Calu3 (cell line): ENCODE measurements at regions not wholly inside any gene's neighbourhood (a gene's known extent, or its start where the extent isn't known, plus 50 kb on each side); places are given as distances from the start of the nearest gene placed in this dataset.
A peak's percentile ranks its signal among the peaks of the same experiment; 100 is the strongest.

ENCODE experiments used
- BruUV-seq: library from RNA; stranded (reverse); fragments of 400-500 nt; replicated peaks from 2 replicates; lab custom pipeline; 2021; lab: Mats Ljungman, UMichigan
- CTCF ChIA-PET: fragments of 300-600 bp; sonication (Branson Sonifier 250); formaldehyde crosslinking; loops from one replicate; lab custom pipeline; 2022; ENCODE audit warnings: antibody characterized with exemption; lab: Charles Lee
- DNase-seq: peaks from one replicate; pipeline ENCODE4 v3.0.0; 2022
- H3K27ac Mint-ChIP-seq: one replicate; pipeline ENCODE4 v1.8.0; 2022; ENCODE audit warnings: mixed read lengths; ENCODE audit not compliant: unreplicated experiment
- H3K27me3 Mint-ChIP-seq: one replicate; pipeline ENCODE4 v1.8.0; 2022; ENCODE audit warnings: mixed read lengths; ENCODE audit not compliant: unreplicated experiment
- H3K36me3 Mint-ChIP-seq: one replicate; pipeline ENCODE4 v1.8.0; 2022; ENCODE audit warnings: mild to moderate bottlenecking, moderate library complexity, mixed read lengths; ENCODE audit not compliant: insufficient read depth, unreplicated experiment
- H3K4me1 Mint-ChIP-seq: one replicate; pipeline ENCODE4 v1.8.0; 2022; ENCODE audit warnings: mild to moderate bottlenecking, low read depth, mixed read lengths; ENCODE audit not compliant: unreplicated experiment
- H3K4me3 Mint-ChIP-seq: one replicate; pipeline ENCODE4 v1.8.0; 2022; ENCODE audit warnings: mild to moderate bottlenecking, low read depth, moderate library complexity, mixed read lengths; ENCODE audit not compliant: unreplicated experiment
- H3K9me3 Mint-ChIP-seq: one replicate; pipeline ENCODE4 v1.8.0; 2022; ENCODE audit warnings: low read depth, mixed read lengths; ENCODE audit not compliant: unreplicated experiment
- intact Hi-C: fragments of 100-400 bp; cut with micrococcal nuclease; formaldehyde crosslinking; loops from one replicate; pipeline ENCODE4 v1.10.0; 2022; ENCODE audit not compliant: unreplicated experiment
- TF ChIP-seq, protein P1 (sequence below): fragments of 200-600 bp; IDR thresholded peaks from one replicate; pipeline ENCODE4 v1.8.0; 2022; ENCODE audit warnings: antibody characterized with exemption; ENCODE audit not compliant: unreplicated experiment

DNA sequence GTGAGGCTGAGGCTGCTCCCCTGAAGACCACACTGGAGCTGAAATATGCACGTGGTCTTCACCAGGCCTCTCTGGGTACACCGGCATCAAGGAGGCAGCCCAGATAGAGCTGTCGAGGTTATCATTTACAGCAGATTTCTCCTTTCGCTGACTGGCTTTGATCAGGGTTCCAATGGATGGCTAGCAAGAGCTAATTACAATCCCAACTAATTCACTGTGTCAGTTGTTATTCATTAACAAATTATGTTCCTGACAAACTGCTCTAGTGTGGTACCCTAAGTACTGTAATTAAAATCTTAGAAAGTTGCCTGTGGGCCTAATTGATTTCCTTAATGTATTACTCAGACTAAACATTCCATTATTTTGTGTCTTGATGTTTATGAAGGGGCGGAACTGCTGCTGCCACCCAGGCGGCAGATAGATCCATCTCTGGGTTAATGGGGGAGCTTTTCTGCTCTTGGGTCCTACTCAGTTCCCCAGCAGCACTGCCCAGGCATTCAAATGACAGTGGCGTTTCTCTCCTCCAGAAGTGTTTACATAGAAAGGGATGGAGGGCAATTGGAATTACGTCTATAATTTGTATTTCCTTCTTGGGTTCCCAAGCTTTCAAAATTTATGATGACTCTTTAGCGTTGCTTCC lies 71.7 kb upstream of the RAD23B start:
- Mint-ChIP-seq H3K4me1 (peaks cover 15% of the 10 kb centered on the region), H3K9me3 (no peaks in the 10 kb centered on the region), H3K27me3 (no peaks in the 10 kb centered on the region), H3K36me3 (peaks cover 6% of the 10 kb centered on the region), H3K27ac (no peak overlapping the region), H3K4me3 (no peak overlapping the region)
- intact Hi-C loops, result no loop called here
- BruUV-seq, result no TSS peak
- CTCF ChIA-PET, result no interaction called here
- TF ChIP-seq, protein P1, sequence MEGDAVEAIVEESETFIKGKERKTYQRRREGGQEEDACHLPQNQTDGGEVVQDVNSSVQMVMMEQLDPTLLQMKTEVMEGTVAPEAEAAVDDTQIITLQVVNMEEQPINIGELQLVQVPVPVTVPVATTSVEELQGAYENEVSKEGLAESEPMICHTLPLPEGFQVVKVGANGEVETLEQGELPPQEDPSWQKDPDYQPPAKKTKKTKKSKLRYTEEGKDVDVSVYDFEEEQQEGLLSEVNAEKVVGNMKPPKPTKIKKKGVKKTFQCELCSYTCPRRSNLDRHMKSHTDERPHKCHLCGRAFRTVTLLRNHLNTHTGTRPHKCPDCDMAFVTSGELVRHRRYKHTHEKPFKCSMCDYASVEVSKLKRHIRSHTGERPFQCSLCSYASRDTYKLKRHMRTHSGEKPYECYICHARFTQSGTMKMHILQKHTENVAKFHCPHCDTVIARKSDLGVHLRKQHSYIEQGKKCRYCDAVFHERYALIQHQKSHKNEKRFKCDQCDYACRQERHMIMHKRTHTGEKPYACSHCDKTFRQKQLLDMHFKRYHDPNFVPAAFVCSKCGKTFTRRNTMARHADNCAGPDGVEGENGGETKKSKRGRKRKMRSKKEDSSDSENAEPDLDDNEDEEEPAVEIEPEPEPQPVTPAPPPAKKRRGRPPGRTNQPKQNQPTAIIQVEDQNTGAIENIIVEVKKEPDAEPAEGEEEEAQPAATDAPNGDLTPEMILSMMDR, result no peak
- no peak for DNase-seq

DNA sequence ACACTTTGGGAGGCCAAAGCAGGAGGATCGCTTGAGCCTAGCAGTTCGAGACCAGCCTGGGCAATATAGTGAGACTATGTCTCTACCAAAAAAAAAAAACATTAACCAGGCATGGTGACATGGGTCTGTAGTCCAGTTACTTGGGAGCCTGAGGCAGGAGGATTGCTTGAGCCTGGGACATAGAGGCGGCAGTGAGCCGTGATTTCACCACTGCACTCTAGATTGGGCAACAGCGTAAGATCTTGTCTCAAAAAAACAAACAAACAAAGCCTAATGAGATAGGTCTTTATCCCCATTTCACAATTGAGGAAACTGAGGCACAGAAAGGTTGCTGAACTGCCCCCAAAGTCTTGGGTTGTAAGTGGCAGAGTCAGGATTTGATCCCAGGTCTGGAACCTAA lies 70.5 kb upstream of the RAD23B start:
- Mint-ChIP-seq H3K27ac (no peak overlapping the region), H3K27me3 (no peaks in the 10 kb centered on the region), H3K36me3 (peaks cover 6% of the 10 kb centered on the region), H3K9me3 (peaks cover 3% of the 10 kb centered on the region), H3K4me1 (peaks cover 26% of the 10 kb centered on the region), H3K4me3 (no peak overlapping the region)
- CTCF ChIA-PET, result no interaction called here
- BruUV-seq, result no TSS peak
- intact Hi-C loops, result no loop called here
- DNase-seq, result no peak
- TF ChIP-seq, protein P1, result no peak

DNA sequence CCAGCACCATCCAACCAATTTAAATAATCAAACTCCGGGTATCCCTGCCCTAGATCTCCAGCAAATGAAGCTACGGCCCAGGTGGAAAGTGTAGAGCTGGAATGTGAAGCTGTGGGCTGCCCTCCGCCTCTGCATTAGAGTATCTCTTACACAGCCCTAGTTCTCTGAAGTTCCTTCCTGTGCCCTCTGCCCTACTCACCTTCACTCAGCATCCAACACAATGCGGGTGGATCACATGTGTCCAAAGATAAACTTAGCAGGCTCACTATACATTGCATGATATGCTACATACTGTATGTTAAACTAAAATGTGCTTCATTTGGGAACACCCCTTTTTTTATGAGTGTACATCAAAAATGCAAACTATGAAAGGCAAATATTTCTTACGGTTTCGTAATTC lies 70.0 kb upstream of the RAD23B start:
- Mint-ChIP-seq H3K27ac (peak overlapping the region; percentile 94), H3K9me3 (peaks cover 3% of the 10 kb centered on the region), H3K4me1 (peaks cover 26% of the 10 kb centered on the region), H3K36me3 (peaks cover 6% of the 10 kb centered on the region), H3K27me3 (no peaks in the 10 kb centered on the region), H3K4me3 (no peak overlapping the region)
- TF ChIP-seq, protein P1, result no peak
- intact Hi-C loops, result no loop called here
- no peak for DNase-seq
- BruUV-seq, result no TSS peak
- CTCF ChIA-PET, result no interaction called here

DNA sequence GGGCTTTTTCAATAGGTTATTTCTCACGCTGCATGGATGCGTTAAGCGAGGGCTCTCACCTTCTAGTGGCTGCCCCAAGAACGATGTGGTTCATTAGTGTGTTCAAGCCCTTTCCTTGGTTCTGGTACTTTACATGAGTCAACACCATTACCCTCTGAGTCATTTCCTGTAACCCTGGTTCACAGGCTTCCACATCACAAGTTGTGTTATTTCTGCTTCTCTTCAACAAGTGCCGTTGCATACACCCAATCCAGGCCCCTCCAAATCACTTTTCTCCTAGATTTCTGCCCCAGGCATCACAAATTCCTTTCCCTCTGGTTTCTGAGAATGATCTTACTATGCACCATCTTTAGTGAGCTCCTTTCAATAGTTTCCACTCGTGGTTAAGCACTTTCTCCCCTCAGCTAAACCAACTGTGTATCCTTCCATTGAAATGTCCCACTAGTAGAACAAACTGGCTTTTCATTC lies 69.5 kb upstream of the RAD23B start:
- H3K4me1 Mint-ChIP-seq, result peaks cover 26% of the 10 kb centered on the region
- H3K4me3 Mint-ChIP-seq, result peak overlapping the region; percentile 34
- intact Hi-C loops, result no loop called here
- H3K27ac Mint-ChIP-seq, result peak overlapping the region; percentile 94
- CTCF ChIA-PET, result no interaction called here
- peaks cover 3% of the 10 kb centered on the region for H3K9me3 Mint-ChIP-seq
- peak; percentile 3 for DNase-seq
- no TSS peak for BruUV-seq
- H3K36me3 Mint-ChIP-seq, result peaks cover 6% of the 10 kb centered on the region
- TF ChIP-seq, protein P1, result no peak
- H3K27me3 Mint-ChIP-seq, result no peaks in the 10 kb centered on the region
